ENCODE measurements at regions not wholly inside any gene's neighbourhood (a gene's known extent, or its start where the extent isn't known, plus 50 kb on each side); places are given as distances from the start of the nearest gene placed in this dataset.

GRCh38 chr2:184137955-184138354 lies 460.4 kb upstream of the ZNF804A start:
- Mint-ChIP-seq H3K4me3 (no peak overlapping the region), H3K9me3 (peaks cover 10% of the 10 kb centered on the region), H3K27ac (no peak overlapping the region), H3K4me1 (ENCODE audit: low read depth) (no peaks in the 10 kb centered on the region), H3K36me3 (ENCODE audit: low read depth) (no peaks in the 10 kb centered on the region), H3K27me3 (no peaks in the 10 kb centered on the region)
- H3K36me3 ChIP-seq (ENCODE audit: insufficient read depth, low read length) = no peaks in the 10 kb centered on the region
- no peaks in the 10 kb centered on the region for H3K4me1 ChIP-seq (ENCODE audit: insufficient read depth, low read length)
- CTCF ChIA-PET = no interaction called here
- no peak overlapping the region for H3K27ac ChIP-seq (ENCODE audit: low read depth in 1 of 2, low read length in 2 of 2)
- H3K4me3 ChIP-seq (ENCODE audit: low read length) = no peak overlapping the region
- intact Hi-C loops (cut with DNase I, micrococcal nuclease) = no loop called here
- H3K27me3 ChIP-seq (ENCODE audit: control insufficient read depth in 1 of 2, insufficient read depth in 2 of 2, low read length in 2 of 2) = no peaks in the 10 kb centered on the region
- peaks cover 0 to 11% of the 10 kb centered on the region in 2 experiments for H3K9me3 ChIP-seq (ENCODE audit: control insufficient read depth in 1 of 2, insufficient read depth in 1 of 2, low read length in 2 of 2)
- TF ChIP-seq CTCF (IDR thresholded peaks at IDR 0.05) = no peak
- POLR2A ChIA-PET = no interaction called here
- DNase-seq (no peak), ATAC-seq (ENCODE audit: poor library complexity) (no peak)

GRCh38 chr2:184141866-184142265 lies 456.5 kb upstream of the ZNF804A start:
- Histone ChIP-seq H3K27ac (ENCODE audit: low read depth in 1 of 2, low read length in 2 of 2) (no peak overlapping the region), H3K27me3 (ENCODE audit: control insufficient read depth in 1 of 2, insufficient read depth in 2 of 2, low read length in 2 of 2) (no peaks in the 10 kb centered on the region), H3K4me1 (ENCODE audit: insufficient read depth, low read length) (no peaks in the 10 kb centered on the region), H3K9me3 (ENCODE audit: control insufficient read depth in 1 of 2, insufficient read depth in 1 of 2, low read length in 2 of 2) (peaks cover 0 to 11% of the 10 kb centered on the region in 2 experiments), H3K36me3 (ENCODE audit: insufficient read depth, low read length) (no peaks in the 10 kb centered on the region), H3K4me3 (ENCODE audit: low read length) (no peak overlapping the region)
- ChIA-PET CTCF (no interaction called here), POLR2A (no interaction called here)
- no peaks in the 10 kb centered on the region for H3K4me1 Mint-ChIP-seq (ENCODE audit: low read depth)
- DNase-seq = no peak
- no peaks in the 10 kb centered on the region for H3K27me3 Mint-ChIP-seq
- TF ChIP-seq CTCF (IDR thresholded peaks at IDR 0.05) = no peak
- intact Hi-C loops (cut with DNase I, micrococcal nuclease) = no loop called here
- H3K27ac Mint-ChIP-seq = no peak overlapping the region
- no peak overlapping the region for H3K4me3 Mint-ChIP-seq
- peaks cover 10% of the 10 kb centered on the region for H3K9me3 Mint-ChIP-seq
- ATAC-seq (ENCODE audit: poor library complexity) = no peak
- H3K36me3 Mint-ChIP-seq (ENCODE audit: low read depth) = no peaks in the 10 kb centered on the region

- no peaks in the 10 kb centered on the region for H3K27me3 ChIP-seq (ENCODE audit: control insufficient read depth in 1 of 2, insufficient read depth in 2 of 2, low read length in 2 of 2)
- Mint-ChIP-seq H3K4me3 (no peak overlapping the region), H3K27ac (no peak overlapping the region), H3K4me1 (ENCODE audit: low read depth) (no peaks in the 10 kb centered on the region), H3K36me3 (ENCODE audit: low read depth) (no peaks in the 10 kb centered on the region), H3K9me3 (peaks cover 16% of the 10 kb centered on the region), H3K27me3 (no peaks in the 10 kb centered on the region)
- H3K9me3 ChIP-seq (ENCODE audit: control insufficient read depth in 1 of 2, insufficient read depth in 1 of 2, low read length in 2 of 2) = peaks cover 3 to 9% of the 10 kb centered on the region in 2 experiments
- ChIA-PET CTCF (no interaction called here), POLR2A (no interaction called here)
- no peaks in the 10 kb centered on the region for H3K36me3 ChIP-seq (ENCODE audit: insufficient read depth, low read length)
- no peaks in the 10 kb centered on the region for H3K4me1 ChIP-seq (ENCODE audit: insufficient read depth, low read length)
- DNase-seq (no peak), ATAC-seq (ENCODE audit: poor library complexity) (no peak)
- no peak for TF ChIP-seq CTCF (IDR thresholded peaks at IDR 0.05)
- H3K27ac ChIP-seq (ENCODE audit: low read depth in 1 of 2, low read length in 2 of 2) = no peak overlapping the region
- intact Hi-C loops (cut with DNase I, micrococcal nuclease) = no loop called here
- H3K4me3 ChIP-seq (ENCODE audit: low read length) = no peak overlapping the region
Measured at GRCh38 chr2:184154438-184154837, 443.9 kb upstream of the ZNF804A start.
